HG02981 (cell line): ENCODE measurements at regions not wholly inside any gene's neighbourhood (a gene's known extent, or its start where the extent isn't known, plus 50 kb on each side); places are given as distances from the start of the nearest gene placed in this dataset.
"Not testable (repeated sequence)": the region's sequence is repeated elsewhere in the genome, so short reads cannot be mapped to it uniquely, and the experiment has no call there.

Experiments used
- ATAC-seq: cut with Tn5 transposase; IDR thresholded peaks from one replicate; pipeline ENCODE4 v1.9.1; 2021; ENCODE audit warnings: mild to moderate bottlenecking, moderate library complexity; ENCODE audit not compliant: unreplicated experiment

DNA sequence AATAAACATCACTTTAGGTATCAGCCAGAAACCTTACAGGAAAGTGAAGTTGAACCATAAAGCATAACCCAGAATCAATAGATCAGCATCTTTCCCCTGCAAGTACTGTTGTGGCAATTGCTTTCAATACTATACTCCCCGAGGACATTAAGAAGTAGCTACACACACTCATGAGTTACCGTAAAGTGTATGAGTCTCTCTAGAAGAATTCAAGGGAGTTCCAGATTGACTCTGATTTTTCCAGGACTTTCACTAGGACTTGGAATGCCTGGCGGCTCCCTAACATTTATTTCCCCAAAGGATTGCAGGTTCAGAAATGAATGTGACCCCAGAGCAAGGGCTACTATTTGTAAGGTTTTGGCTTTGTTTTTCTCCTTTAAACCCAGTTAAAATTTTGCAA lies 465.4 kb upstream of the MDGA2 start:
- no peak for ATAC-seq

DNA sequence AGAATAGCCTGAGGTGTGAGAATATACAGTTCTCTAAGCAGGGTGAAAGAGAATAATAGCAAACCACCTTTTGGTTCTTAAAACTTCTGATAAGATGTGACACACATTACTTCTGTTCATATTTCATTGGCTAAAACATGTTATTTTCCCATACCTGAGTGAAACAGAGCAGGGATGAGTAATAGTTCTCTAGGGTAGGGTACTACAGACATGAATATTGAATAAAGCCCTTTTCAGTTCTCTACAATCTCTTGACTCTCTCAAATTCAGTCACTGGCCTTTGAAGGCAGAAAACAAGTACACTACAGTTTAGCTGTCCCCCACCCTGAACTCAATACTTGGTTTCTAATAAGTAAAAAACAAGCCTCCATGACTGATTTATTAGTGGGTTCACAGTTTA lies 454.1 kb upstream of the MDGA2 start:
- no peak for ATAC-seq

DNA sequence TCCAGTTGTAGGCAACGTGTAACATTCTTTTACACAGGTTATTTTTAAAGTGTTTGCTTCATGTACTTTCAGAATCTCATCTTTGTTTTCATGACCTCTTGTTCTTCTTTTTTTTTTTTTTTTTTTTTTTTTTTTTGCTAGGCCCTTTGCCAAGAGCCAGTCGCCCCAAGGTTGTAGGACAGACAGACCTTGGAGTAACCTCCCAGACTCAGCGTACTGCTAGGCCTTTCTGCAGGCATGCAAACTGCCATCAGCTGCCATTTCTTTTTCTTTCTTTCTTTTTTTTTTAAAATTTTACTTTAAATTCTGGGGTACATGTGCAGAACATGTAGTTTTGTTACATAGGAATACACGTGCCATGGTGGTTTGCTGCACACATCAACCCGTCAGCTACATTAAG lies 452.3 kb upstream of the MDGA2 start:
- no peak for ATAC-seq

DNA sequence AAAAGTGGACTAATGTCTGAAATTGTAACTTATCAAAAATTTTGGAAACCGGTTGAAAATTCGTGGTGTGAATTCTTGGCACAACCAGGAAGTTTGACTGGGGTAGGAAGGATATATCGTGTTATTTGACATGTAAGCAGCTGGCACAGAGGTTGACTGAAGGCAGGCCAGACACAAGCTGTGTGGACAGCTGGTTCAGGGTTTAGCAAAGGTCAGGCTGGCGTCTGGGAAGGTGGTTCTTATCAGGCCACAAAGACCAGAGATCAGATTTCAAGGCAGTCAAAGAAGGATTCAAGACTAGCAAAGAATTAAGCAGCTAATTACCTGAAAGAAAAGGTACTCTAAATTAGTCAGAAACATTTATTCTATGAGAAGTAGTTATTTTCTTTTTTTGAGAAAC lies 450.2 kb upstream of the MDGA2 start:
- ATAC-seq = no peak

DNA sequence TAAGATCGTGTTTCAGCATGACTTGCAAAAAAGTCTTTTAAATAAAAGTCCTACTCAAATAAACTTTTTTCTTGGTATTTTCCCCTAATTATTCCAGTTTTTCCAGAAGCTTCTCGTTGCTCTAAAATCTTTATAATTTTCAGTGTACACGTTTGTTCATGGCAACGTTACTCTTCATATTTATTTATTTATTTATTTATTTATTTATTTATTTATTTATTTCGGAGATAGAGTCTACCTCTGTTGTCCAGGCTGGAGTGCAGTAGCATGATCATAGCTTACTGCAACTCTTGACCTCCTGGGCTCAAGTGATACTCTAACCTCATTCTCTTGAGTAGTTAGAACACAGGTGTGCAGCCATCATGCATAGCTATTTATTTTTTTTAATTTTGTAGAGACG lies 438.3 kb upstream of the MDGA2 start:
- ATAC-seq = no peak

DNA sequence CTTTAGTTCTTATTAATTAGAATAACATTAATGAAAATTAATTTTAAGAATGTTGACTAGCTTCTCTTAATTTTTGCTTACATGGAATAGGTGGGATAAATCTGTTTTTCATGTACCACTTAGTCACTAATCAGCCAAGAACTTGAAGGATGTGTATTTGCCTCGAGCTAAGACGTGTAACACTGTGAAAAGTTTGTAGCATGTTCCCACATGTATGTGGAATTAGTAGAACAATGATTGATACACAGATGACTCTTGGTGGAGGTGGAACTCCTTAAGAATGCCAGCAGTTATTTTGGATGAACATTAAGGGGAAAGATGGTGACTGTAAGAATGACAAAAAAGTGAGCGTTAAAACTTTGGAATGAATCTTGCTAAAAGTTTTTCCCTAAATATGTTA lies 435.7 kb upstream of the MDGA2 start:
- no peak for ATAC-seq

DNA sequence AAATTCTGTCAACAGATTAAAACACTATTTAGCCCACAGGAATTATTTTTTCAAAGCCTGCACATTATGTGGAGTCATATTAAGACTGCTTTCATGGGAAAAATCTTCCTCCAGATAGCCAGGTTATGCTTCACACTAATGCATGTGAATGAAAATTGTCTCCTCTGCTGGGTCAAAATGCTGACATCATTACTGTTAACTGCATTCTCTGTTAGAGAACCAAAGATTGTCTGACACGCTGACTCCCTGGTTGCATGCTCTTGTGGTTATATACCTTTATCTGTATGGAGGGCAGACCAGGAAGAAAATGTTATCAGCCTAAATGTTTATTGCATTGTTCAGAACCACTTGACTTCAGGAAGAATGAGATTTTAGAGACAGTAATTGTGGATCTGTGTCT lies 432.2 kb upstream of the MDGA2 start:
- no peak for ATAC-seq

DNA sequence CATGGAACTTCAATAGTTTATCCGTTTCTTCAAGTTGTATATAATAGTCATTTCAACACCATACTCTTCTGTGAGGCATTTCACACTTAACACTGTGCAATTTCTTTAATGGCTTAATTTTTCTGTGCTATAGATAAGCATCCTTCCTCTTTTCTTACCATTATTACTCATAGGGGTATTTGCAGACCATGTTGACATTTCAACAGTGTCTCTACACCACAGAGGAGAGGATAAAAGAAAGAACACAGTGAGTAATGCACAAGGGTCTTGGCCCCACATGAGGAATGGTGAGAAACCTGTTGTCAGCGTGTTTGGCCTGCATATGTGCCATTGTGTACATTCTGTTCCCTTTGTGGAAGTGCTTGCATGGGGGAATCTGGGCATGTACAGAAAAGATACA lies 421.5 kb upstream of the MDGA2 start:
- ATAC-seq = no peak

DNA sequence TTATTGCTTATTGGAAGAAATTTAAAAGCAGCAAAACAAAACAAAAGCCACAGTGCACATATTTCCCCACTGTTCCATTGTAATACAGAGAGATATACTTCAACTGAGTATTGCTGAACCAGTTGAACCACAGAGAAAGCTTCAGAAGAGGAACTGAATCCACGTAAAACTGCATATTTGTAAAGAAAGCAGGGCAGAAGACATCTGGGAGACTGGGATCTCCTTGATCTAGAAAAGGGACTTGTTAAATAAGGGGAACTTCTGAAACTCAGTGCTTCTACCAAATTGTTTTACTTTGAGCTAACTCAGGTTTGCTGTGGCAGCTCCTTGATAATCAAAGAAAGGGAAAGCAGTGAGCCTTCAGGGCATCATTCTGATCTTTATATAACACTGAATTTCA lies 411.1 kb upstream of the MDGA2 start:
- ATAC-seq = no peak

DNA sequence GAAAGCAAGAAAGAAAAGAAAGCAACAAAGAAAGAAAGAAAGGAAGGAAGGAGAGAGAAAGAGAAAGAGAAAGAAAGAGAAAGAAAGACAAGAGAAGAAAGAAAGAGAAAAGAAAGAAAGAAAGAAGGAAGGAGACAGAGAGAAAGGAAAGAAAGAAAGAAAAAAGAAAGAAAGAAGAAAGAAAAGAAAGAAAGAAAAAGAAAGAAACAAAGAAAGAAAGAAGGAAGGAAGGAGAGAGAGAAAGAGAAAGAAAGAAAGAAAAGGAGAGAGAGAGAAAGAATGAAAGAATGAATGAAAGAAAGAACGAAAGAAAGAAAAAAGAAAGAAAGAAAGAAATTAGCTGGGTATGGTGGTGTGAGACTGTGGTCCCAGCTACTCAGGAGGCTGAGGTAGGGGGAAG lies 400.1 kb upstream of the MDGA2 start:
- ATAC-seq = no peak

DNA sequence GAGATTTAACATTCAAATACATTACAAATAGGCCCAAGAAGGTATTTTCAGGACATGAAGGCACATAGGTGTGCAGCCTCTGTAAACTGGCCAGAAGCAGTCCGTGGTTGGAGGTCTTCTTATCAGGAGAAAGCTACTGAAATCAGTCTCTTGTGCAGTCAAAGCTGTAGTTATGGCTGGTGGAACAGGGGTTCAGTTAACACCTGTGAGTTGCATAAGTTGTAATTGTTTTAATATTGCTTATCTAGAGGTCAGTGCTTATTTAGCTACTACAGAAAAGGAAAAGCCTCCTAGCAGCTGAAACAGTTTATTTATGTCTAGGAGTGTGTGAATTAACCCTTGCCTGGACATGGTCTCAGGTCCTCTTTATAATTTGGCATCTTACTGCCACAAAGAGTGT lies 377.6 kb upstream of the MDGA2 start:
- ATAC-seq = no peak

DNA sequence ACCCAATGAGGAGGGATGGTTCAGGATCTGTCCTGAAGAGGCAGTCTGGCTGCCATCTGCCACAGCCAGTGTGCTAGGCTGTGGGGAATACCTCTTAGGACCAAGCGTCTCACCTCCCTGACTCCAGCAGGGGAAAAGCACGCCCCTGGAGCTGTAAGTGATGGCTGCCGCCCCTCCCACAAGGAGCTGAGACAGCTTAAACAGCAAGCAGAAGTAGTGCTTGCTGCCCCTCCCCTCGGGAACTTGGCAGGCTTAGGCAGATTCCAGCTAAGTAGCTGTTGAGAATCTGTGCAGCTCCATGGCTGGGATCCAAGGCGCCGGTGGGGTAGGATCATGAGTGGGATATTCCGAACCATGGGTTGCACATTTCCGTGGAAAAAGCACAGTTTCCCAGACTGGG lies 360.4 kb upstream of the MDGA2 start:
- no peak for ATAC-seq

DNA sequence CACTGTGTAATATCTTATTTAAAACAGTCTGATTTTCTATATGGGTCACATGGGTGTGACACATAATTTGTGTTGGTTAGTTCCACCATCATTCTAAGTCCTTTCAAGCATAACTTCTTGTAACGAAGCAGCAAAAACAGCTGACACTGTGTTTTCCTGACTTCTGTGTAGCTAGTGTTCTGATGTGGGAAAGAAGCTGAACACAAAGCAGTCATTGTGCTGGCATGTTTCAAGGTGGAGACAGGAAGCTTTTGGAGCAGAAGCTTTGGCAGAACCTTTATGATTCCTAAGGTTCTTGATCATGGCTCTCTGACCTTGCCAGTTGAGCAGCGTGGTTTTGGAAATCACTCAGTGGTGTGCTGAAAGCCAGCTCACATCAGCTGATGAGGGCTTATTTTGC lies 351.7 kb upstream of the MDGA2 start:
- no peak for ATAC-seq

DNA sequence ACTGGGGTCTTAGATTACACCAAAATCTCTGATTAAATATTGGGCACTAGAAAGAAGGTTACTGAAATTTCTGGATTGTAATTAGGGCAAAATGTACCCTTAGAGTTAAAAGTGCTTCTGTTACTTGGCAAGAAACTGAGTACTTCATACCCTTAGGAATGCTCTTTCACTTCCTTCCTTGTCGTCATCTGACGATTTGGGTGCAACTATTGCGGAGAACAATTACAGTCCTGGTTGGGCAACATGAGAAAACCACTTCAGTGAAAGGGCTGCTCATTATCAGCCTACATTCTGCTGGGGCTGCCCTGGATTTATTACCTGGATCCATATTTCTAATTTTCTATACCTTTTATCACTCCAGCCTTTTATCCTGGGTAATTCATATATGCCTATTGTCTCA lies 348.5 kb upstream of the MDGA2 start:
- ATAC-seq = no peak

DNA sequence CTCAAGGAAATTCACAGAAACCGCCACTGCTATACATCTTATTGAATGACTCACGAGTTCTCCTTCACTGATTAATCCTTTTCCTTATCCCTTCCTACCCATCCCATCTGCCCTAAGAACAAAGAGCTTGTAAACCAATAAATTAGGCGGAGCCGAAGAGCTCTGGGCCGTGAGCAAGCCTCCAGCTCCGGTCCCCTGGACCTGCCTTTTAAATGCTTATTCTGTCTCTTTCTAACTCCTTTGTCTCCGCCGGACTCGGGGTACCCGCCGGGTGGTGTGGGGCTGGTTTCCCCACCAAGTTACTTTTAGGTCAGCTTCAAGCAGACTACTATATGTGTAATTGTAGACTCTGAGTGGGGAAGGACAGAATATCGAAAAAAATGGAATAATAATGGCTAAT lies 336.1 kb upstream of the MDGA2 start:
- not testable (repeated sequence) for ATAC-seq

DNA sequence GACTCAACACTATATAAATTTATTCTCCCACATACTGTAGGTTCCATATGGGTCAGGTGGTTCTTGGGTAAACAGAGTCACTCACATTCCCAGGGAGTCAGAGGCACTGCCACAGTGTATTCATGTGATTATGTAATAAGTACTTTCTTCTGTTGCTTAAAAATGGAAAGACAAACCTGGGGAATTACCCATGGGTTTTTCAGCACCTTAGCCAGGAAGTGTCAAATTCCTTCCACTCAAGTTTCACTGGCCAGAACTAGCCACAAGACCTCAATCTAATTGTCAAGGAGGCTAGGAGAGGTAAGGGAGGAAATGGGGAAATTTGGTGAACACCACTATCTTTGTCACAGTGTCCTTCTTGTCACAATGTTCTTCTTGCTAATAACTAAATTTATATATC lies 333.2 kb upstream of the MDGA2 start:
- ATAC-seq = no peak

DNA sequence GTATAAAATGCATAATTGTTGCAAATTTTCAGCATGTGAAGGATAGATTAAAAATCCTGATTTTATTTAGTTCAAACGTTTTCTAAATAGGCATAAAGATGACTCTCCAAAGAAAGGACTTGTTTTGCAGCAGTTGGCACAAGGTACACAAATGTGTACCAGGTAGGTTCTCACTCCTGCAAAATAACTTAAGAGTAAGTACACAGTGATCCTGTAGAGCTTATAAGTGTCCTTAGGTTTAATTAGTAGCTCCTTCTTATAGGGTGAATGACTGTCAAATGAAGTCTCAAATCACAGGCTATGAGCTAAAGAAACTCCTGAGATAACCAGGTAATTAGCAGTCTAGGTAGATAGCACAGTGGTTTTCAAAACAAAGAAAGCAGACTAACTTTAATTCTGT lies 330.6 kb upstream of the MDGA2 start:
- ATAC-seq = no peak

DNA sequence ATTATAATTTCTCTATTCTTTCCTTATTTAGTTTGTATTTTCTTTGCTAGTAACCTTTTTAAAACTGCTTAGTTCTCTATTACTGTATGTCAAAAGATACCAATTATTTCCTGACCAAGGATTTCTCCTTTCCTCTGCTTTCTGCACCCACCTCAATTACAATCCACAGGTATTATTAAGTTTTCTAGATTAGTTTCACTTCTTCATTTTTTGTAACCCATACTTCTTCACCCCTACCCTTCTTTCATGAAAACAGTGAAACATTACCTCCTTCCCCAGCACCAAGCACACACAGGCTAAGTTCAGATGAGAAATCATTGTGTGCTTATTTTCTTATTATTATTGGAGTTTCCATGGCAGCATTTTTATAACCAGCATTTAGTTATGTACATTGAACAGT lies 318.5 kb upstream of the MDGA2 start:
- ATAC-seq = no peak

DNA sequence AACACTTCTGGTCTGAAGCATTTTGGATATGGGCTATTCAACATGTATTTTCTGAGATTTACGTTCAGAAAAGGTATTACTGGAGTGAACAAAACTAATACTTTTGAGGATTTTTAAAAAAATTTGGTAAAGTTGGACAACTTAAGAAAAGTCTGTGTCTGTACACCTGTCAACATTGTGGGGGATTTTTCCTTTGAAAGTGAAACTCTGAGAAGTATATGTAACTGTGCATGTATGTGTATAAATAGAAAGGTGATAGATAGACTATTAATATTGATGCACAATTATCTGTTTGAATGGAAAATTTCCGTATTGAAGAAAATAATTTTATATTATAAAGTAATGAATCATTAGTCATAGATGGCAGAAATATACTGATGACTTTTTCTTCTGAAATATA lies 312.8 kb upstream of the MDGA2 start:
- ATAC-seq = no peak

DNA sequence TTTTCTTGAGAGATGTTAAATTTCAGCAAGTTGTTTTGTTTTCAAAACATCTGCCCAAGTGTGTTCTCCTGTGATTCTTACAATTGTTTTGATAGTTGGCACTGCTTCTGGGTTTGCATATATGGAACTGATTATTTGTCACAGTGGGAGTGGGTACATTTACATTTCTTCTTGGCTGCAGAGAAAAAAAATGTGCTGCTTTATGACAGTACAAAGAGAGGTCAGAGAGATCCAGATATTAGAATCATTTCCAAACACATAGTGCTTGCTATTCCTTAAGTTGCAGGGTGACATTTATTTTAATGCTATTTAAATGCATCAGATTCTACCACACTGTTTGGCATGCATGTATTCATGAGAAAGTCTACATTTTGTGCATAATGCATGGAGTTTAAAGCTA lies 303.5 kb upstream of the MDGA2 start:
- ATAC-seq = no peak

DNA sequence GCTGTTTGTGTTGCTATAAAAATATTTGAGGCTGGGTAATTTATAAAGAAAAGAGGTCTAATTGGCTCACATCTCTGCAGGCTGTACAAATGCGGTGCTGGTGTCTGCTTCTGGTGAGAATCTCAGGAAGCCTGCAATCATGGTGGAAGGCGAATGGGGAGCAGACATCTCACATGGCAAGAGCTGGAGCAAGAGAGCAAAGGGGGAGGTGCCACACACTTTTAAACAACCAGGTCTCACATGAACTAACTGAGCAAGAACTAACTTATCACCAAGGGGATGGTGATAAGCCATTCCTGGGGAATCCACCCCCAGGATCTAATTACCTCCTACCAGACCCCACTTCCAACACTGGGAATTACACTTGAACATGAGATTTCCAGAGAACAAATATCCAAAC lies 300.7 kb upstream of the MDGA2 start:
- no peak for ATAC-seq

DNA sequence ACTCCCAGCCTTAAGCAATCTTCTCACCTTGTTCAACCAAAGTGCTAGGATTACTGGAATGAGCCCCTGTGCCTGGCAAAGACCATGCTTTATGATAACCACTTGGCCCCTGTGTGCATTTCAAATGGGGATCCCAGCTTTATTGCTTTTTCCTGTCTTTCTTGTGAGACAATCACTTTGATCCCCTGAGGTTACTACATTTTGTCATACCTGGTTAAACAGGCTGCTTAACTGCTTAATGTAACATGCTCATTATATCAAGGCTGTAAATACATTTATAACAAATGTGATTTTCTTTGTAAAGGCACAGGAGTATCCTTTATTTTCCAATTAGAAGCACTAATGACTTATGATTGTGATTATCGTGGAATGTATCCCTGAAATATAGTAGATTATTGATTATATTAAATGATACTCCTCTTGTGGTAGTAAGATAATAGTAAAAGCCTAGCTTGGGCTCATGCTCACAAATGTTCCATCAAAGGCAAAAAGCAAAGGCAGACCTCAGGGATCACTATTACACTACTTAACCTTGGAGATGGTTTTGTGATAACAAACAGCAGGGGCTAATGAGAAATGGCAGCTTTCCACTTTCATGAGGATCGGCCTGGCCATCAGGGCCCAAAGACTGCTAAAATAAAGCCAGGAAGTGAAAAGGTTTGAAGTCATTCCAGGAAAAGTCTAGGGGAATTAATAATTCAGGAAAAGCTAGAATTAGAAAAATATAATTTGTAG lies 290.8 kb upstream of the MDGA2 start:
- ATAC-seq = no peak

DNA sequence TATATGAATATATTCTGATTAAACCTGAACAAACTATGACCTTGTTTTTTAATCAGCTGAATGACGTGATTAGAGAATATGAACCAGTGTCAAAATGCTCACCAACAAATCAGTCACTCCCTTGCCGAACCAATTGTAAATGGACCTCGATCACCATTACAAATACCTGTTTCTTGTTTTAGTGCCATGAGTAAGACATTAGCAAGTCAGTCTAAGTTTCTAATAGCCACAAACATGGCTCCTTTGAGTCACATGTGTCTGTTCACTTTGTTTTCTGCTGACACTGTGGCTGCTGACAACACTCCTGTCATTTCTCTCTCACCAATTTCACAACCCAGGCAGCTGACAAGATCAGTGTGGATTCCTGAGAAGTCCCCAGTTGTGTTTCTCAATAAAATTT lies 286.2 kb upstream of the MDGA2 start:
- ATAC-seq = no peak

DNA sequence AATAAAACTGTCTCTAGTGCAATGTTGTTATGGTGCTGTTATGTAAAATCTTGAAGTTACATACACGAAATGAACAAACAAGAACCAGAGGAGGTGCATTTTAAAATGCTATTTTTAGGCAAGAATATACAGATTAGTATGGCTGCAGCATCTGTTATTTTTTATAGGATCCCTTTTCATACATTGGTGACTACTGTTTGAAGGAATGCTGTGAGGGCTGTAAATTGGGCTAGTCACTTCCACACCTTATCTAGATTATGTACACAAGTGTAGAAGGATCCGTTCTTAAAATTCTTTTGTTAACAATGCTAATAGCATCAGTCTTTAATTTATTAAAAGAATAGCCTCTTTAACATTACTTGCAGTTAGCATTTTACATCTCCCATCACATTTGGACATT lies 284.3 kb upstream of the MDGA2 start:
- no peak for ATAC-seq
